HuH-7.5 (cell line): ENCODE measurements at regions not wholly inside any gene's neighbourhood (a gene's known extent, or its start where the extent isn't known, plus 50 kb on each side); places are given as distances from the start of the nearest gene placed in this dataset.
A peak's percentile ranks its signal among the peaks of the same experiment; 100 is the strongest.
"Not testable (repeated sequence)": the region's sequence is repeated elsewhere in the genome, so short reads cannot be mapped to it uniquely, and the experiment has no call there.

Experiments used
- DNase-seq: peaks from one replicate; pipeline ENCODE4 v3.0.0; 2011; ENCODE audit warnings: low spot score

- not testable (repeated sequence) for DNase-seq
These were observed 85.1 kb upstream of the FBXO28 start for GRCh38 chr1:224028802-224029201.

DNA sequence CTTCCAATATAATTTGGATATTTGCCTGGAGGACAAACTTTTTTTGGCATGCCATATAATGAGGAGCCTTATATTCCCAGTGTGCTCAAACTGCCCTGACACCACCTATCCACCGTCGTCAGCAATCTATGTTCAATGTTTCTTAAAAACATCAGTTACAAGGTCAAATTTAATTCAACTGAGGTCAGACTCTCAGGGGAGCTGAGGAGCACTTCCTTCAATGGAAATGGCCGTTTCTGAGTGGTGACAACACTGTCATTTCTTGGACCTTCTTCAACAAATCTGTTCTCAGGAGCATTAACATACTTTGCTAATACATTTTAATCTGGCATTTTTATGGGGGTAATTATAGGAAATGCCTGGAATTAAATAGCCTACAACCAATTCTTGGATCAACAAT, 90.8 kb upstream of the FBXO28 start:
- DNase-seq, result not testable (repeated sequence)

DNA sequence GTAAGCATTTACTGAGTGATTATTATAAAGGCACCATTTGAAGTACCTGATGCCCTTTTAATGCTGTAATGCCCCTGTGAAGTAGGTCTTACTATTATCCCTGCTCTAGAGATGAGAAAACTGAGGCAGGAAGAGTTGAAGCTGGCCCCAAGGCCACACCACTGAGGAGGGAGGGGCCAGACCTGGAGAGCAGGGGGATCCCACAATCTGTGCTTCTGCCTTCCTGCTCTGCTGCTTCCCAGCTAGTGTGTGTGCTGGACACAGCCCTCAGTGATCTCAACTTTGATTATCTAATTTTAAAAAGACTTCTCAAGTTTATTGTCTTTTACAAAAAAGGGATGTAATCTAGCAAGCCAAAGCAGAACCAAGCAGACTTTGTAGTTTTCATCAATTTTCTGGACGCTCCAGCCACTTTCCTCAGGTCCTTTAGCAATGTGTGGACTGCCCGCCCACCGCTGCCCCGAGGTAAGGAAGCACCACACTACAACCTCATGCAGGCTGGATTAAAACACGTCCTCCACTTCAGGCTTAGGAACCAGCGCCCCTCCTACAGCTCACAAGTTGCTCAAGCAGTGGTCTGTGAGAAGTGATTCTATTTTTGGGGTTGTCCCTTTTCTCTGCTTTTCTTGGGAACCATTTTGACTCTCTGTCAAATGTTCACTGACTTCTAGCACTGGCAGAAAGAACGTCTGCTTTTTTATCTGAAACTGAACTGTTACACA, 91.5 kb upstream of the FBXO28 start:
- not testable (repeated sequence) for DNase-seq

GRCh38 chr1:224019866-224020265, 94.0 kb upstream of the FBXO28 start:
- not testable (repeated sequence) for DNase-seq

DNA sequence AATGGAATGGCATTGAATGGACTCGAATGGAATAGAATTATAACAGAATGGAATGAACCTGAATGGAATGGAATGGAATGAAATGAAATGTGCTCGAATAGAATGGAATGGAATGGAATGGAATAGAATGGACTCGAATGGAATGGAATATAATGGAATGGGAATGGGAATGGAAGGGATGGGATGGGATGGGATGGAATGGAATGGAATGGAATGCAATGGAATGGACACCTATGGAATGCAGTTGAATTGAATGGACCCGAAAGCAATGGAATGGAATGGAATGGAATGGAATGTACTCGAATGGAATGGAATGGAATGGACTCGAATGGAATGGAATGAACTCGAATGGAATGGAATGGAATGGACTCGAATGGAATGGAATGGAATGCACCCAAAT, 98.1 kb upstream of the FBXO28 start:
- not testable (repeated sequence) for DNase-seq

DNA sequence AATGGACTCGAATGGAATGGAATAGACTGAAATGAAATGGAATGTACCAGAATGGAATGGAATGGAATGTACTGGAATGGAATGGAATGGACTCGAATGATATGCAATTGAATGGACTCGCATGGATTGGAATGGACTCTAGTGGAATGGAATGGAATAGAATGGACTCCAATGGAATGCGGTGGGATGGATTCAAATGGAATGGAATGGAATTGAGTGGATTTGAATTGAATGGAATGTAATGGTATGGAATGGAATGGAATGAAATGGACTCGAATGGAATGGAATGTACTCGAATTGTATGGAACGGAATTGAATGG, 99.6 kb upstream of the FBXO28 start:
- no peak for DNase-seq

GRCh38 chr1:224013626-224014329, 100.1 kb upstream of the FBXO28 start:
- not testable (repeated sequence) for DNase-seq

DNA sequence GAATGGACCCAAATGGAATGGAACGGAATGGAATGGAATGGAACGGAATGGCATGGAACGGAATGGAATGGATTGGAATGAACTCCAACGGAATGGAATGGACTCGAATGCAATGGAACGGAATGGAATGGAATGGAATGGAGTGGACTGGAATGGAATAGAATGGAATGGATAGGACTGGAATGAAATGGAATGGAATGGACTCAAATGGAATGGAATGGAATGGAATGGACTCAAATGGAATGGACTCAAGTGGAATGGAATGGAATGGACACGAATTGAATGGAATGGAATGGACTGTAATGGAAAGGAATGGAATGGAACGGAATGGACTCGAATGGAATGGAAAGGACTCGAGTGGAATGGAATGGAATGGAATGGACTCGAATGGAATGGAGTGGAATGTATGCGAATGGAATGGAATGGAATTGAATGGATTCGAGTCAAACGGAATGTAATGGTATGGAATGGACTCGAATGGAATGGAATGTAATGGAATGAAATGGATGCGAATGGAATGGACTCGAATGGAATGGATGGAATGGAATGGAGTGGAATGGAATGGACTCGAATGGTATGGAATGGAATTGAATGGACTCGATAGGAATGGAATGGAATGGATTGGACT, 101.0 kb upstream of the FBXO28 start:
- not testable (repeated sequence) for DNase-seq

DNA sequence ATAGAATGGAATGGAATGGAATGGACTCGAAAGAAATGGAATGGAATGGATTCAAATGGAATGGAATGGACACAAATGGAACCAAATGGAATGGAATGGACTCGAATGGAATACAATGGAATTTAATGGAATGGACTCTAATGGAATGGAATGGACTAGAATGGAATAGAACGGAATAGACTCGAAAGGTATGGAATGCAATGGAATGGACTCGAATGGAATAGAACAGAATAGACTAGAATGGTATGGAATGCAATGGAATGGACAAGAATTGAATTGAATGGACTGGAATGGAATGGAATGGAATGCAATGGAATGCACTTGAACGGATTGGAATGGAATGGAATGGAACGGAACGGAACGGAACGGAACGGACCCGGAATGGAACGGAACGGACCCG, 101.7 kb upstream of the FBXO28 start:
- not testable (repeated sequence) for DNase-seq

- DNase-seq, result not testable (repeated sequence)
These were observed 102.2 kb upstream of the FBXO28 start for GRCh38 chr1:224011751-224012150.

GRCh38 chr1:224011153-224011552, 102.8 kb upstream of the FBXO28 start:
- DNase-seq, result not testable (repeated sequence)

DNA sequence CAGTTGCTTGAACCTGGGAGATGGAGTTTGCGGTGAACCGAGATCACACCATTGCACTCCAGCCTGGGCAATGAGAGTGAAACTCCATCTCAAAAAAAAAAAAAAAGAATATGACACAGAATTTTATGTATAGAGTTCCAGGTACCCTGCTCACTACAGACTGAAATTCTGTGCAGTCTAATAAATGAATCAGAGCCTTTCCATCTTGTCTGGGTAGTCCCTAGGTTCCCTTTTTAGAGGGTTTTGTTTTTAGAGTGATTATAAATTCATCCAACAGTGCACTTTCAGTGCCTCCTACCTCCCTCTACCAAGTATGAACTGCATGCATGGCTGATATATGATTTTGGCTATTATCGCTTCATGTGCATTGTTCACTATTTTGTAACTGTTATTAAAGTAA, 107.9 kb upstream of the FBXO28 start:
- not testable (repeated sequence) for DNase-seq

- not testable (repeated sequence) for DNase-seq
These were observed 109.2 kb upstream of the FBXO28 start for GRCh38 chr1:224004552-224005315.

DNA sequence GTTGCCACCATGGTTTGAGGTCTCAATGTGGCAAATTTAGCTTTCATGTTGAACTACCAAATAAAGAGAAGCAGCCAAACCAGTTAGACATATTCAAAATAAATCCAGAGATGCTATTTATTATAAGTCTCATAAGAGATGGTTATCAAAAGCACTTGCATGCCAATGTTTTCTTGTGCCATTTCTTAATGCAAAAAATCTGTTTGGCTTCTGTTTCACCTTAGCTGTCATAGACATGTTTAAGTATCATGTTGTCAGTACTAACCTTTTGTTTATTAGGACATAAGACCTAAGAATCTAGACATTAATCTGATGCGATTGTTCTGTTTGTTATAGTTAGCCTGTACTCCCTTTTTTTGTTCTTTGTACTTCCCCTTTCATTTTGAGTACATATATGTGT, 110.0 kb upstream of the FBXO28 start:
- not testable (repeated sequence) for DNase-seq

DNA sequence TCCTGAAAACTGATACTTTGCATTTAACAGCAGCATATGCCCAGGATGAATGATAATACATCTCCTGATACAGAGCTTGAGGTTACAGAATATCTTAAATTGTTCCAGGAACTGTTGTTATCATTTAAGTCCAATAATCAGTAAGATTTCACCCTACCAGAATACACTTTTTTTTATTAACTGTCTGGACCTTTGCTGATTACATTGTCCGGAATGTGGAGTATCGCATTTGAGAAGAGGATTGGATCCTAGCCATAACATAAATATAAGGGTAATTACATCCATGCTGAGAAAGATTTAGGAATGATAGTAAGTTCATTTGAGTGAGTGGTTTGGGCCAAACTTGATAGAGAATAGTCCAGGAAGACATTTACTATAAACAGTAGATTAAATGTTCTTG, 112.2 kb upstream of the FBXO28 start:
- not testable (repeated sequence) for DNase-seq

DNA sequence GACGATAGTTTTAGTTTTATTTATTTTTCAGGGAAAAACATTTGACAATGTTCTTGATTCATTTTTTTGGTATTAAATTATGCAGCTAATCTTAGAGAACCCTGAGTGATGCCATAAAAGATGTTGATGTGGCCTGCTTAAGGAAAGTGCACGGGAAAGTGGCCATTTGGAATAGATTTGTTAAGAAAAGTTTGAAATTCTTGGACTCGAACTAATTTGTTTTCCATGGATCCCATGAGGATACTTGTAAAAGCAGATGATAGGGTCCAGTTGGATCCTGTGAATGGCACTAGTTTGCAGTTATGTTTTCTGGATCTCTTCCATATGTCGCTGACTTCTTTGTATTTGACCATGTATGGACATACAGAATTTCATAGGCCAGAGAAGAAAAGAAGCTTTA, 114.2 kb upstream of the FBXO28 start:
- not testable (repeated sequence) for DNase-seq

DNA sequence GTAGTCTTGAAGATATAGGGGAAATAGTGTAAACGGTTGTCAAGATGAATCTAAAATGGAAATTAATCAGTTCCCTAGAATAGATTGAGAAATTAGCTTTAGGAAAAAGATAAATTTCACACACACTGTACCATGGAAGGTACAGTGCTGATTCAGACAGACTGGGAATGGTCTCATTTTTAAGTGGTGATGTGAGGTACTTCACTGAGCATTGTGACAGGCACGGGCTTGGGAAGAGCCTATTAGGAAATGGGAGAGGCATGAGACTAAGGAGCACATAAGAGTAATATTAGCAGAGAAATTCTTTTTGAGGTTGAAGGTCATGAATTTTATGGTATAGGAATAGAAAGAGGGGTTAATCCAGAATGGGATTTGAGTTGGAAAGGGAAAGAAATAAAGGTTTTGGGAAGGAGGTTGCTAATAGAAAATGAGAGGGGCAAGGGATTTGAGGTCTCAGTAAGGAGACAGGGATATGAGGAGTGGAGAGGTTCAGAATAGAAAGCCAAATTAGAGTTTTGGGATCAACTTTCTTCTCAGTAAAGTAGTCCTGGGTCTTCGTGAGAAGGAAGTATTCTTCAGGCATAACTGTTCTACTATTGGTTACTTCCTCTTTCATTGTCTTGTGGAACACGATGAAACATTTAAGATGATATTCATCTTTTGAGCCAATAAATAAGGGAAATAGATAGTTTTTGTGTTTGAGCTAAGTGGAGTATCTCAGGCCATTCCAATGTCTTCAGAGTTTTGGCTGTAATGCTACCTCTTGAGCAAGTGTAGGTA, 115.0 kb upstream of the FBXO28 start:
- DNase-seq, result not testable (repeated sequence)

- DNase-seq, result not testable (repeated sequence)
These were observed 117.5 kb upstream of the FBXO28 start for GRCh38 chr1:223996376-223996775.

- DNase-seq, result peak; percentile 63
These were observed 121.3 kb upstream of the FBXO28 start for GRCh38 chr1:223992456-223993246.

- DNase-seq, result not testable (repeated sequence)
These were observed 122.5 kb upstream of the FBXO28 start for GRCh38 chr1:223991297-223991857.
